Neural progenitor cell (in vitro differentiated cells): ENCODE measurements at regions not wholly inside any gene's neighbourhood (a gene's known extent, or its start where the extent isn't known, plus 50 kb on each side); places are given as distances from the start of the nearest gene placed in this dataset.

Experiments
- DNase-seq: peaks from one replicate; pipeline ENCODE4 v3.0.0-alpha.2; 2016; ENCODE audit warnings: low spot score
- H2AFZ ChIP-seq: fragments of 200-600 bp; sonication (generic); replicated peaks from 2 replicates; pipeline ENCODE4 v1.6.1; 2016; ENCODE audit warnings: antibody characterized with exemption
- H3F3A ChIP-seq: fragments of 200-600 bp; sonication (generic); 2 replicates; pipeline ENCODE4 v1.6.1; 2016; ENCODE audit warnings: antibody characterized with exemption, low read depth
- H3K27ac ChIP-seq: fragments of 200-600 bp; sonication (generic); 2 replicates; pipeline ENCODE4 v1.5.1; 2016; ENCODE audit warnings: mild to moderate bottlenecking
- H3K27me3 ChIP-seq: fragments of 200-600 bp; sonication (generic); 2 replicates; pipeline ENCODE4 v1.6.1; 2016; ENCODE audit warnings: mild to moderate bottlenecking, moderate library complexity
- H3K36me3 ChIP-seq: fragments of 200-600 bp; sonication (generic); 2 replicates; pipeline ENCODE4 v1.5.1; 2016
- H3K4me1 ChIP-seq: fragments of 200-600 bp; sonication (generic); 2 replicates; pipeline ENCODE4 v1.6.1; 2016; ENCODE audit warnings: mixed run types
- H3K4me2 ChIP-seq: fragments of 200-600 bp; sonication (generic); 2 replicates; pipeline ENCODE4 v1.6.1; 2016
- H3K4me3 ChIP-seq: fragments of 200-600 bp; sonication (generic); 2 replicates; pipeline ENCODE4 v1.5.1; 2016
- H3K79me2 ChIP-seq: fragments of 200-600 bp; sonication (generic); 2 replicates; pipeline ENCODE4 v1.6.1; 2016; ENCODE audit warnings: low read depth
- H3K9ac ChIP-seq: fragments of 200-600 bp; sonication (generic); 2 replicates; pipeline ENCODE4 v1.6.1; 2016
- H3K9me3 ChIP-seq: fragments of 200-600 bp; sonication (generic); 2 replicates; pipeline ENCODE4 v1.5.1; 2016; ENCODE audit warnings: low read depth
- H4K20me1 ChIP-seq: fragments of 200-600 bp; sonication (generic); 2 replicates; pipeline ENCODE4 v1.6.1; 2016; ENCODE audit warnings: low read depth
- H3K27ac Mint-ChIP-seq: 3 replicates; pipeline ENCODE4 v1.8.0; 2021; ENCODE audit warnings: mixed read lengths
- H3K27me3 Mint-ChIP-seq: 2 replicates; pipeline ENCODE4 v1.8.0; 2022; ENCODE audit warnings: low read depth, mild to moderate bottlenecking, inconsistent platforms, moderate library complexity, mixed read lengths; ENCODE audit not compliant: insufficient read depth
- H3K36me3 Mint-ChIP-seq: 3 replicates; pipeline ENCODE4 v1.8.0; 2021; ENCODE audit warnings: mixed read lengths
- H3K4me1 Mint-ChIP-seq: 3 replicates; pipeline ENCODE4 v1.8.0; 2021; ENCODE audit warnings: mixed read lengths
- H3K4me3 Mint-ChIP-seq: 3 replicates; pipeline ENCODE4 v1.8.0; 2021; ENCODE audit warnings: mild to moderate bottlenecking, moderate library complexity, mixed read lengths
- H3K9me3 Mint-ChIP-seq: 3 replicates; pipeline ENCODE4 v1.8.0; 2020; ENCODE audit warnings: mixed read lengths
- CTCF ChIP-seq: fragments of 200-600 bp; sonication (generic); IDR thresholded peaks from 2 replicates; pipeline ENCODE4 v1.5.1; 2017; ENCODE audit warnings: antibody characterized with exemption, mild to moderate bottlenecking
- EZH2 ChIP-seq: fragments of 200-600 bp; sonication (generic); IDR thresholded peaks from 2 replicates; pipeline ENCODE4 v1.6.1; 2017; ENCODE audit warnings: antibody characterized with exemption, mild to moderate bottlenecking, moderate library complexity
- EZH2phosphoT487 ChIP-seq: fragments of 200-600 bp; sonication (generic); IDR thresholded peaks from 2 replicates; pipeline ENCODE4 v1.6.1; 2017; ENCODE audit warnings: antibody characterized with exemption

- no peak overlapping the region for H3K4me3 Mint-ChIP-seq
- H3K9me3 Mint-ChIP-seq, result peaks cover 17% of the 10 kb centered on the region
- Histone ChIP-seq H3K9me3 (no peaks in the 10 kb centered on the region), H4K20me1 (no peaks in the 10 kb centered on the region), H3K4me3 (no peak overlapping the region), H3F3A (peaks cover 3% of the 10 kb centered on the region), H3K4me1 (no peaks in the 10 kb centered on the region), H3K9ac (no peak overlapping the region), H2AFZ (no peak overlapping the region), H3K4me2 (no peak overlapping the region), H3K27me3 (no peaks in the 10 kb centered on the region), H3K79me2 (no peaks in the 10 kb centered on the region), H3K36me3 (no peaks in the 10 kb centered on the region), H3K27ac (no peak overlapping the region)
- DNase-seq, result no peak
- peaks cover 2% of the 10 kb centered on the region for H3K36me3 Mint-ChIP-seq
- no peak overlapping the region for H3K27ac Mint-ChIP-seq
- H3K27me3 Mint-ChIP-seq, result no peaks in the 10 kb centered on the region
- no peak for TF ChIP-seq CTCF
- TF ChIP-seq EZH2, result no peak
- TF ChIP-seq EZH2phosphoT487, result no peak
- H3K4me1 Mint-ChIP-seq, result no peaks in the 10 kb centered on the region
These were observed 790.4 kb downstream of the PLA2G4A start for GRCh38 chr1:187619175-187619574.

- Histone ChIP-seq H3K79me2 (no peaks in the 10 kb centered on the region), H3K4me3 (no peak overlapping the region), H3K4me2 (no peak overlapping the region), H3K27ac (no peak overlapping the region), H2AFZ (no peak overlapping the region), H3K36me3 (no peaks in the 10 kb centered on the region), H3K27me3 (no peaks in the 10 kb centered on the region), H3K9ac (no peak overlapping the region), H4K20me1 (no peaks in the 10 kb centered on the region), H3K4me1 (peaks cover 24% of the 10 kb centered on the region), H3K9me3 (no peaks in the 10 kb centered on the region), H3F3A (peaks cover 16% of the 10 kb centered on the region)
- Mint-ChIP-seq H3K27ac (no peak overlapping the region), H3K4me3 (no peak overlapping the region), H3K27me3 (no peaks in the 10 kb centered on the region), H3K9me3 (peaks cover 9% of the 10 kb centered on the region), H3K4me1 (peaks cover 12% of the 10 kb centered on the region), H3K36me3 (no peaks in the 10 kb centered on the region)
- TF ChIP-seq EZH2phosphoT487, result no peak
- no peak for DNase-seq
These were observed 793.2 kb downstream of the PLA2G4A start for GRCh38 chr1:187621951-187622350.

- peaks cover 6% of the 10 kb centered on the region for H3K9me3 Mint-ChIP-seq
- no peaks in the 10 kb centered on the region for H3K36me3 ChIP-seq
- no peak overlapping the region for H3K27ac Mint-ChIP-seq
- H3K4me3 ChIP-seq, result no peak overlapping the region
- peaks cover 12% of the 10 kb centered on the region for H3K4me1 Mint-ChIP-seq
- no peaks in the 10 kb centered on the region for H3K36me3 Mint-ChIP-seq
- peaks cover 24% of the 10 kb centered on the region for H3K4me1 ChIP-seq
- no peak for DNase-seq
- H4K20me1 ChIP-seq, result no peaks in the 10 kb centered on the region
- H2AFZ ChIP-seq, result no peak overlapping the region
- no peak for TF ChIP-seq EZH2
- TF ChIP-seq CTCF, result no peak
- no peak for TF ChIP-seq EZH2phosphoT487
- no peak overlapping the region for H3K4me2 ChIP-seq
- H3K27me3 Mint-ChIP-seq, result no peaks in the 10 kb centered on the region
- H3K79me2 ChIP-seq, result no peaks in the 10 kb centered on the region
- H3K27me3 ChIP-seq, result no peaks in the 10 kb centered on the region
- H3K9ac ChIP-seq, result no peak overlapping the region
- H3F3A ChIP-seq, result peaks cover 16% of the 10 kb centered on the region
- no peaks in the 10 kb centered on the region for H3K9me3 ChIP-seq
- H3K27ac ChIP-seq, result no peak overlapping the region
- no peak overlapping the region for H3K4me3 Mint-ChIP-seq
These were observed 793.8 kb downstream of the PLA2G4A start for GRCh38 chr1:187622545-187622944.

- Histone ChIP-seq H3K79me2 (no peaks in the 10 kb centered on the region), H3K9ac (no peak overlapping the region), H3K27me3 (no peaks in the 10 kb centered on the region), H3F3A (peaks cover 22% of the 10 kb centered on the region), H3K9me3 (no peaks in the 10 kb centered on the region), H2AFZ (no peak overlapping the region), H3K4me3 (no peak overlapping the region), H3K27ac (no peak overlapping the region), H3K4me1 (peaks cover 41% of the 10 kb centered on the region), H3K36me3 (no peaks in the 10 kb centered on the region), H4K20me1 (no peaks in the 10 kb centered on the region), H3K4me2 (peak overlapping the region; percentile 21)
- DNase-seq, result no peak
- H3K4me1 Mint-ChIP-seq, result peaks cover 12% of the 10 kb centered on the region
- H3K27ac Mint-ChIP-seq, result no peak overlapping the region
- H3K9me3 Mint-ChIP-seq, result no peaks in the 10 kb centered on the region
- TF ChIP-seq EZH2 (no peak), EZH2phosphoT487 (no peak), CTCF (no peak)
- H3K27me3 Mint-ChIP-seq, result no peaks in the 10 kb centered on the region
- H3K36me3 Mint-ChIP-seq, result no peaks in the 10 kb centered on the region
- no peak overlapping the region for H3K4me3 Mint-ChIP-seq
These were observed 796.2 kb downstream of the PLA2G4A start for GRCh38 chr1:187624812-187625545.
